ENCODE measurements at regions not wholly inside any gene's neighbourhood (a gene's known extent, or its start where the extent isn't known, plus 50 kb on each side); places are given as distances from the start of the nearest gene placed in this dataset.
"Not testable (repeated sequence)": the region's sequence is repeated elsewhere in the genome, so short reads cannot be mapped to it uniquely, and the experiment has no call there.

DNA sequence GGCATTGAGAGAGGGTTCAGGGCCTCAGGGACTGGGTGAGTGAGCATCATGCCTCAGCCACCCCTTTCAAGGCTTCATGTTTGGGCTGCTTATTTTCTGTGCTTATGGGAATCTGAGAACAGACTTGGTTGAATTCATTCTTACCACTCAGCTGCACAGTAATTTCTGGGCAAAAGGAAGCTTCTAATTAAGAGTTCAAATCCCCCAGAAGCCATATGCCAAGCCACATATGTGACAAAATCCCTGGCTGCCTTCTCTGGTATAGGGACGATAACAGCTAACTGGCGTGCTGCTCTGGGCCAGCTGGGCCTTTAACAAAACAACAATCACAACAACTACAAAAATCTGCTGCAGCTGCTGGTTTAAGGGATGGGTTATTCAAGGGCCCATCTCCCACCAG, 181.0 kb upstream of the ANKRD28 start:
- no peak overlapping the region for H3K4me3 ChIP-seq (ENCODE audit: insufficient read length, low read depth)
- no peaks in the 10 kb centered on the region for H3K36me3 ChIP-seq (ENCODE audit: insufficient read depth, insufficient read length, low read length)
- H3K4me1 ChIP-seq (ENCODE audit: insufficient read depth, insufficient read length) = peaks cover 4% of the 10 kb centered on the region
- H3K9ac ChIP-seq (ENCODE audit: insufficient read length, low read depth) = no peak overlapping the region
- TF ChIP-seq ZNF274 (IDR thresholded peaks at IDR 0.05; ENCODE audit: low read depth, low read length) = no peak
- H3K27me3 ChIP-seq (ENCODE audit: insufficient read depth, insufficient read length) = no peaks in the 10 kb centered on the region
- H3K9me3 ChIP-seq (ENCODE audit: insufficient read depth, low read length) = 0 out of 2 replicates have a peak, but pooled peaks cover 4% of the 10 kb centered on the region
- DNase-seq (ENCODE audit: low read depth, low spot score) = no peak

DNA sequence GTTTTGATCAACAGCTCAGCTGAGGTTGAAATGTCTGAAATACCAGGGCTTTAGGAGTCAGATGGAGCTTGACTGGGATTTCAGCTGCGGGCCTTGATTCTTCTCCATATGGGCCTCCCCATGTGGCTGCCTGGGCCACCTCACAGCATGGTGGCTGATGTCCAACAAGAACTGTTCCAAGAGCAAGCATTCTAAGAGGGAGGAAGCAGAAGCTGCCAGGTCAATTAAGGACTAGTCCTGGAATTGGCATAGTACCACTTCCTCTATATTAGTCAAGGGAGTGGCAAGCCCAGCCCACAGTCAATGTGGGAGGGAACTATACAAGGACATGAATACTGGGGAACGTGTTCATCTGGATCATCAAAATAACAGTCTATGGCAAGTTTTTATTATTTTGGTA, 181.7 kb upstream of the ANKRD28 start:
- Histone ChIP-seq H3K9me3 (ENCODE audit: insufficient read depth, low read length) (0 out of 2 replicates have a peak, but pooled peaks cover 4% of the 10 kb centered on the region), H3K36me3 (ENCODE audit: insufficient read depth, insufficient read length, low read length) (no peaks in the 10 kb centered on the region), H3K4me1 (ENCODE audit: insufficient read depth, insufficient read length) (peaks cover 4% of the 10 kb centered on the region), H3K4me3 (ENCODE audit: insufficient read length, low read depth) (no peak overlapping the region), H3K9ac (ENCODE audit: insufficient read length, low read depth) (no peak overlapping the region), H3K27me3 (ENCODE audit: insufficient read depth, insufficient read length) (no peaks in the 10 kb centered on the region)
- no peak for TF ChIP-seq YY1 (IDR thresholded peaks at IDR 0.05; ENCODE audit: insufficient read depth, insufficient read length)
- TF ChIP-seq SUZ12 (IDR thresholded peaks at IDR 0.05; ENCODE audit: extremely low read depth, insufficient read depth, insufficient read length) = no peak
- no peak for TF ChIP-seq ZNF274 (IDR thresholded peaks at IDR 0.05; ENCODE audit: low read depth, low read length)
- DNase-seq (ENCODE audit: low read depth, low spot score) = no peak

DNA sequence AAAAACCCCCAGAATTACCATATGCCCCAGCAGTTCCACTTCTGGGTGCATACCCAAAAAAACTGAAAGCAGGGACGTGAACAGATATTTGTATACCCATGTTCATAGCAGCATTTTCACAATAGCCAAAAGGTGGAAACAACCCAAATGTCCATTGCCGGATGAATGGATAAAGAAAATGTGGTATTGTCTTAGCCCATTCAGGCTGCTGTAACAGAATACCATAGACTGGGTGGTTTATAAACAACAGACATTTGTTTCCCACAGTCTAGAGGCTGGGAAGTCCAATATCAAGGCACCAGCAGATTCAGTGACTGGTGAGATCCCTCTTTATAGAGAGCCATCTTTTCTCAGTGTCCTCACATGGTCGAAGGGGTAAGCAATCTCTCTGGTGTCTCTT, 182.1 kb upstream of the ANKRD28 start:
- H3K9ac ChIP-seq (ENCODE audit: insufficient read length, low read depth) = no peak overlapping the region

DNA sequence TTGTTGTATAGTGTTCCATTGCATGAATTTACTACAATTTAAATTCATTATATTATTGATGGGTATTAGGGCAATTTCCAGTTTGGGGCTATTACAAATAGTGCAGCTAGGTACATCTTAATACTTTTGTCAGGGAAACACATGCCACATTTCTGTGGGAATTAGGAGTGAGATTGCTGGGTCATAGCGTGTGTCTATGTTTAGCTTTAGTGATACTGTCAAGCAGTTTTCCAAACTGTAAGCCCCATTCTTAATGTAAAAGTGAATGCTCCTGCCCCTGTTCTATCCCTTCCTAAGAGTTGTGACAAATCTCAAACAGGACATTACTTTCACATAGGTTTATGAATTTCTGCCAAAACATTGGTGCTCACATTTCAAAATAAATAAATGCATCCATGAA, 184.5 kb upstream of the ANKRD28 start:
- no peak overlapping the region for H3K9ac ChIP-seq (ENCODE audit: insufficient read length, low read depth)
- no peak for TF ChIP-seq YY1 (IDR thresholded peaks at IDR 0.05; ENCODE audit: insufficient read depth, insufficient read length)
- H3K27me3 ChIP-seq (ENCODE audit: insufficient read depth, insufficient read length) = no peaks in the 10 kb centered on the region
- H3K9me3 ChIP-seq (ENCODE audit: insufficient read depth, low read length) = peaks cover 11% of the 10 kb centered on the region; the same call in 1 of the 2 replicates
- no peak overlapping the region for H3K4me3 ChIP-seq (ENCODE audit: insufficient read length, low read depth)
- no peak for DNase-seq (ENCODE audit: low read depth, low spot score)
- H3K36me3 ChIP-seq (ENCODE audit: insufficient read depth, insufficient read length, low read length) = no peaks in the 10 kb centered on the region
- H3K4me1 ChIP-seq (ENCODE audit: insufficient read depth, insufficient read length) = peaks cover 4% of the 10 kb centered on the region

More for the DNA sequence above, 182.1 kb upstream of the ANKRD28 start:
- H3K4me3 ChIP-seq (ENCODE audit: insufficient read length, low read depth) = no peak overlapping the region
- no peaks in the 10 kb centered on the region for H3K27me3 ChIP-seq (ENCODE audit: insufficient read depth, insufficient read length)
- TF ChIP-seq ZNF274 (IDR thresholded peaks at IDR 0.05; ENCODE audit: low read depth, low read length) (no peak), YY1 (IDR thresholded peaks at IDR 0.05; ENCODE audit: insufficient read depth, insufficient read length) (no peak), SUZ12 (IDR thresholded peaks at IDR 0.05; ENCODE audit: extremely low read depth, insufficient read depth, insufficient read length) (no peak)
- H3K9me3 ChIP-seq (ENCODE audit: insufficient read depth, low read length) = 0 out of 2 replicates have a peak, but pooled peaks cover 4% of the 10 kb centered on the region
- peaks cover 4% of the 10 kb centered on the region for H3K4me1 ChIP-seq (ENCODE audit: insufficient read depth, insufficient read length)
- DNase-seq (ENCODE audit: low read depth, low spot score) = no peak
- no peaks in the 10 kb centered on the region for H3K36me3 ChIP-seq (ENCODE audit: insufficient read depth, insufficient read length, low read length)

DNA sequence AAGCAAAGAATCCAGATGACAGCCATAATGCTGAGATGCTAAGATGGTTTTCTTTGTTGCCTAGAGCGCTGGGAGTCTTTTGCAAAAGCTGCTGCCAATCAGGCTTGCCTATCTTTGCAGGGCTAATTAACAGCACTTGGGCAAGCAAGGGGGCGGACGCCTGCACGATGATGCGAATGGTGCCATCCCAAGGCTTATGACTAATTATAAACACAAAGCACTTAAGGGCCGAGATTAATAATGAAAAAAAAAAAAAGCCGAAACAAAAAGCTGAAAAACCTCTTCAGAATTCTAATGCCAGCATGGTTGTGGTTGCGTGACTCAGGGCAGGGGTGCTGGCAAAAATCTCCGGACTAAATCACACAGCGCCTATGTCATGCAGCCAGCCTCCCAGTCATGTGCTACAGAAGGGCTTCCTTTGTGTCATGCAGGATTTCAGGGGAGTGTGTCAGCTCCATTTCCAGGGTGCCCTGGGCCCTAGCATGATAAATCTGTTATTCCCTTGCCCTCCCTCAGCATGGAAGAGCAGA, 185.0 kb upstream of the ANKRD28 start:
- DNase-seq (ENCODE audit: low read depth, low spot score) = no peak
- H3K4me3 ChIP-seq (ENCODE audit: insufficient read length, low read depth) = no peak overlapping the region
- TF ChIP-seq SUZ12 (IDR thresholded peaks at IDR 0.05; ENCODE audit: extremely low read depth, insufficient read depth, insufficient read length) = no peak
- no peak for TF ChIP-seq YY1 (IDR thresholded peaks at IDR 0.05; ENCODE audit: insufficient read depth, insufficient read length)
- no peak for TF ChIP-seq ZNF274 (IDR thresholded peaks at IDR 0.05; ENCODE audit: low read depth, low read length)
- peaks cover 14% of the 10 kb centered on the region; the same call in 1 of the 2 replicates for H3K9me3 ChIP-seq (ENCODE audit: insufficient read depth, low read length)
- no peaks in the 10 kb centered on the region for H3K36me3 ChIP-seq (ENCODE audit: insufficient read depth, insufficient read length, low read length)
- H3K4me1 ChIP-seq (ENCODE audit: insufficient read depth, insufficient read length) = peaks cover 4% of the 10 kb centered on the region
- no peak overlapping the region for H3K9ac ChIP-seq (ENCODE audit: insufficient read length, low read depth)
- H3K27me3 ChIP-seq (ENCODE audit: insufficient read depth, insufficient read length) = no peaks in the 10 kb centered on the region

DNA sequence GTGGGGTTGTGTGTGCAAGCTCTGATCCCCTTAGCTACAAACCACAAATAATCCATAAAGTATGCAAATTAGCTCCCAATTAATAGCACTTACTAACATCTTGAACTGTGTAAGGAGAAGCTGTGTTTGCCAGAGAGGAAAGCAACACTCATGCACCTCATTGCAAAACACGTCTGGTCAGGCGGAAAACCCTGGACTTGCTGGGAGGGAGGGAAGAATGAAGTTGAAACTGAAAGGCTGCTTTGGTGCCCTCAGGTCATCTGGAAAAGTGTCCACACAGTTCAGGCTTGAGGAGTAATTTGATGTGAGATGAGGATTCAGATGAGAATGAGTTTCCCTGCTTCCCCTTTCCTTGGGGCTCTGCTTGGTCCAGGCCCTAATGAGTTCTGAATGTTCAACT, 185.5 kb upstream of the ANKRD28 start:
- no peaks in the 10 kb centered on the region for H3K36me3 ChIP-seq (ENCODE audit: insufficient read depth, insufficient read length, low read length)
- no peak for TF ChIP-seq ZNF274 (IDR thresholded peaks at IDR 0.05; ENCODE audit: low read depth, low read length)
- DNase-seq (ENCODE audit: low read depth, low spot score) = no peak
- no peak overlapping the region for H3K9ac ChIP-seq (ENCODE audit: insufficient read length, low read depth)
- no peak overlapping the region for H3K4me3 ChIP-seq (ENCODE audit: insufficient read length, low read depth)
- H3K27me3 ChIP-seq (ENCODE audit: insufficient read depth, insufficient read length) = no peaks in the 10 kb centered on the region
- H3K9me3 ChIP-seq (ENCODE audit: insufficient read depth, low read length) = peaks cover 19% of the 10 kb centered on the region; the same call in 1 of the 2 replicates
- H3K4me1 ChIP-seq (ENCODE audit: insufficient read depth, insufficient read length) = peaks cover 4% of the 10 kb centered on the region

DNA sequence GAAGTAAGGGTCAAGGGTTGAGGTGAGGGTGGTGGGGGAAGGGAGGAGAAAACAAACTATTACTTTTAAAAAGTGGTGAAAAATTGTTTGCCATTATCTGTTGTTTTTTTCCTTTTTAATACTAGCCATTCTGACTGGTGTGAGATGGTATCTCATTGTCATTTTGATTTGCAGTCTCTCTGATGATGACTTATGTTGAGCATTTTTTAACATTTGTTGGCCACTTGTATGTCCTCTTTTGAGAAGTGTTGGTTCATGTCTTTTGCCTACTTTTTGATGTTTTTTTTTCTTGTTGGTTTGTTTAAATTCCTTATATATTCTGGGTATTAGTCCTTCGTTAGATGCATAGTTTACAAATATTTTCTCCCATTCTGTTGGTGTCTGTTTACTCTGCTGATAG, 185.9 kb upstream of the ANKRD28 start:
- H3K9ac ChIP-seq (ENCODE audit: insufficient read length, low read depth) = no peak overlapping the region
- TF ChIP-seq ZNF274 (IDR thresholded peaks at IDR 0.05; ENCODE audit: low read depth, low read length) (no peak), SUZ12 (IDR thresholded peaks at IDR 0.05; ENCODE audit: extremely low read depth, insufficient read depth, insufficient read length) (no peak), YY1 (IDR thresholded peaks at IDR 0.05; ENCODE audit: insufficient read depth, insufficient read length) (no peak)
- H3K4me1 ChIP-seq (ENCODE audit: insufficient read depth, insufficient read length) = peaks cover 4% of the 10 kb centered on the region
- H3K9me3 ChIP-seq (ENCODE audit: insufficient read depth, low read length) = peaks cover 24% of the 10 kb centered on the region; the same call in 1 of the 2 replicates
- H3K36me3 ChIP-seq (ENCODE audit: insufficient read depth, insufficient read length, low read length) = no peaks in the 10 kb centered on the region
- no peaks in the 10 kb centered on the region for H3K27me3 ChIP-seq (ENCODE audit: insufficient read depth, insufficient read length)
- DNase-seq (ENCODE audit: low read depth, low spot score) = no peak
- no peak overlapping the region for H3K4me3 ChIP-seq (ENCODE audit: insufficient read length, low read depth)

DNA sequence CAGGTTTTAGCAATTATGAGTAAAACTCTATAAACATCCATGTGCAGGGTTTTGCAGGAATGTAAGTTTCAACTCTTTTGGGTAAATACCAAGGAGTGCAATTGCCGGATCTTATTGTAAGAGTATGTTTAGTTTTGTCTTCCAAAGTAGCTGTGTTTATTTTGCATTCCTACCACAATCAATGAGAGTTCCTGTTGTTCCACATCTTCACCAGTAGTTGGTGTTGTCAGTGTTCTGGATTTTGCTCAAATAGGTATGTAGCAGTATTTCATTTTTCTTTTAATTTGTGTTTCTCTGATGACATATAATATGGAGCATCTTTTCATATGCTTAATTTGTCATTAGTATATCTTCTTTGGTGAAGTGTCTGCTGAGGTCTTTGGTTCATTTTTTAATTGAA, 185.1 kb upstream of the GALNT15 start:
- no peak for TF ChIP-seq ZNF274 (IDR thresholded peaks at IDR 0.05; ENCODE audit: low read depth, low read length)
- TF ChIP-seq SUZ12 (IDR thresholded peaks at IDR 0.05; ENCODE audit: extremely low read depth, insufficient read depth, insufficient read length) = no peak
- no peak for TF ChIP-seq YY1 (IDR thresholded peaks at IDR 0.05; ENCODE audit: insufficient read depth, insufficient read length)
- Histone ChIP-seq H3K36me3 (ENCODE audit: insufficient read depth, insufficient read length, low read length) (no peaks in the 10 kb centered on the region), H3K27me3 (ENCODE audit: insufficient read depth, insufficient read length) (no peaks in the 10 kb centered on the region), H3K4me1 (ENCODE audit: insufficient read depth, insufficient read length) (no peaks in the 10 kb centered on the region), H3K4me3 (ENCODE audit: insufficient read length, low read depth) (no peak overlapping the region), H3K9ac (ENCODE audit: insufficient read length, low read depth) (no peak overlapping the region), H3K9me3 (ENCODE audit: insufficient read depth, low read length) (peaks cover 20% of the 10 kb centered on the region)
- DNase-seq (ENCODE audit: low read depth, low spot score) = no peak

DNA sequence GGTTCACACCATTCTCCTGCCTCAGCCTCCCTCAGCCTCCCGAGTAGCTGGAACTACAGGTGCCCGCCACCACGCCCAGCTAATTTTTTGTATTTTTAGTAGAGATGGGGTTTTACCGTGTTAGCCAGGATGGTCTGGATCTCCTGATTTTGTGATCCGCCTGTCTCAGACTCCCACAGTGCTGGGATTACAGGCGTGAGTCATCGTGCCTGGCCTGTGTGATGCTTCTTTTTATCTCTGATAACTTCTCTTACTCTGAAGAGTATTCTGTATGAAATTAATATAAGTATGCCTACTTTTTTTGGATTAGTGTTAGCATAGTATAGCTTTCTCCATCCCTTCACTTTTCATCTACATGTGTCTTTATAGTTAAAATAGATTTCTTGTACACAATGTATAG, 180.8 kb upstream of the GALNT15 start:
- DNase-seq (ENCODE audit: low read depth, low spot score); H3K27me3 ChIP-seq (ENCODE audit: insufficient read depth, insufficient read length); H3K4me1 ChIP-seq (ENCODE audit: insufficient read depth, insufficient read length); H3K9me3 ChIP-seq (ENCODE audit: insufficient read depth, low read length); H3K9ac ChIP-seq (ENCODE audit: insufficient read length, low read depth); H3K4me3 ChIP-seq (ENCODE audit: insufficient read length, low read depth); H3K36me3 ChIP-seq (ENCODE audit: insufficient read depth, insufficient read length, low read length): not testable (repeated sequence)

DNA sequence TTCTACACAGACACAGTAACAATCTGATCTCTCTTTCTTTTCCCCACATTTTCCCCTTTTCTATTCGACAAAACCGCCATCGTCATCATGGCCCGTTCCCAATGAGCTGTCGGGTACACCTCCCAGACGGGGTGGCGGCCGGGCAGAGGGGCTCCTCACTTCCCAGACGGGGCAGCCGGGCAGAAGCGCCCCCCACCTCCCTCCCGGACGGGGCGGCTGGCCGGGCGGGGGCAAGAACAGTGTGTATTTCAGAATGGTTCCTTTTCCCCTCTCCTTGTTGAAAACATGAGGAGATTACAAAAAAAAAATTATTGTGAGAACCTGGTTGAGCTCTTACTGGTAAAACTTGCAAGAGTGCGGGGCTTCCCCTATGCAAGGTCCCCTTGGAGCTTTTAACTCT, 178.0 kb upstream of the GALNT15 start:
- not testable (repeated sequence) for H3K9me3 ChIP-seq (ENCODE audit: insufficient read depth, low read length); H3K4me1 ChIP-seq (ENCODE audit: insufficient read depth, insufficient read length); H3K4me3 ChIP-seq (ENCODE audit: insufficient read length, low read depth); H3K9ac ChIP-seq (ENCODE audit: insufficient read length, low read depth); H3K27me3 ChIP-seq (ENCODE audit: insufficient read depth, insufficient read length); DNase-seq (ENCODE audit: low read depth, low spot score); H3K36me3 ChIP-seq (ENCODE audit: insufficient read depth, insufficient read length, low read length)
